HCT116 (cell line): ENCODE measurements at regions not wholly inside any gene's neighbourhood (a gene's known extent, or its start where the extent isn't known, plus 50 kb on each side); places are given as distances from the start of the nearest gene placed in this dataset.

ENCODE experiments used
- ATAC-seq: fragments of 200-7000 bp; cut with Tn5 transposase; 2 replicates; pipeline ENCODE4 v1.9.1; 2020; ENCODE audit warnings: mild to moderate bottlenecking, moderate library complexity
- BruUV-seq: library from RNA; stranded (reverse); fragments of 400-500 nt; replicated peaks from 2 replicates; lab custom pipeline; 2021; lab: Mats Ljungman, UMichigan
- CTCF ChIA-PET: fragments of 300-600 bp; sonication (Branson Sonifier 250); formaldehyde crosslinking; loops from one replicate; lab custom pipeline; 2021; ENCODE audit warnings: antibody characterized with exemption; lab: Charles Lee
- POLR2A ChIA-PET: fragments of 300-600, 350-600 bp; sonication (Branson Sonifier 250); formaldehyde crosslinking; loops from one replicate; lab custom pipeline; 2021; ENCODE audit warnings: antibody characterized with exemption; lab: Charles Lee
- RAD21 ChIA-PET, 2 experiments: fragments of 300-600 bp; sonication (Branson Sonifier 250); formaldehyde crosslinking; loops; one replicate each; lab custom pipeline; 2023; ENCODE audit warnings: low total read pairs in 2 of 2; ENCODE audit not compliant: uncharacterized antibody in 2 of 2, unreplicated experiment in 2 of 2, low non-redundant PET in 1 of 2; lab: Charles Lee
- DNase-seq: peaks from one replicate; pipeline ENCODE4 v3.0.0-alpha.2; 2010; ENCODE audit warnings: low read depth, low spot score
- H2AFZ ChIP-seq: fragments of 200-600 bp; shearing (Covaris generic), sonication (generic); 2 replicates; pipeline ENCODE4 v1.6.1; 2017; ENCODE audit warnings: low read depth, mixed run types, mixed read lengths, antibody characterized with exemption, low read length; ENCODE audit not compliant: poor library complexity, severe bottlenecking
- H3K27ac ChIP-seq: 2 replicates; pipeline ENCODE4 v1.5.1; 2012; ENCODE audit warnings: low read depth, low read length
- H3K27me3 ChIP-seq: fragments of 200-600 bp; sonication (generic); 2 replicates; pipeline ENCODE4 v1.6.1; 2016; ENCODE audit warnings: mixed run types, low read length, mixed read lengths; ENCODE audit not compliant: insufficient read depth
- H3K36me3 ChIP-seq, 2 experiments: fragments of 200-500 bp in 1 of 2; fragments of 200-600 bp in 1 of 2; sonication (Bioruptor generic) in 1 of 2; sonication (generic) in 1 of 2; 2 replicates each; pipeline versions ENCODE4 v1.5.1 to v1.6.1; 2014 to 2016; ENCODE audit warnings: low read length in 2 of 2, inconsistent platforms in 1 of 2, mixed read lengths in 1 of 2, mixed run types in 1 of 2; ENCODE audit not compliant: insufficient read depth in 2 of 2, control insufficient read depth in 1 of 2
- H3K4me1 ChIP-seq, 2 experiments: fragments of 200-600 bp in 1 of 2; sonication (generic) in 1 of 2; 2 replicates each; pipeline versions ENCODE4 v1.5.1 to v1.6.1; 2012 to 2017; ENCODE audit warnings: low read length in 2 of 2, inconsistent platforms in 1 of 2, mild to moderate bottlenecking in 1 of 2, mixed read lengths in 1 of 2, mixed run types in 1 of 2, moderate library complexity in 1 of 2; ENCODE audit not compliant: insufficient read depth in 2 of 2, control insufficient read depth in 1 of 2
- H3K4me2 ChIP-seq: fragments of 200-600 bp; sonication (generic); 2 replicates; pipeline ENCODE4 v1.6.1; 2017; ENCODE audit warnings: mixed run types, low read length, mixed read lengths
- H3K4me3 ChIP-seq, 2 experiments: fragments of 200-600 bp in 1 of 2; sonication (generic) in 1 of 2; replicated peaks in 1 of 2; 2 replicates each; pipeline ENCODE4 v1.5.1; 2011 to 2016; ENCODE audit warnings: low read length in 2 of 2, control low read depth in 1 of 2, low read depth in 1 of 2, mild to moderate bottlenecking in 1 of 2, mixed read lengths in 1 of 2, mixed run types in 1 of 2
- H3K79me2 ChIP-seq: fragments of 200-600 bp; sonication (generic); 2 replicates; pipeline ENCODE4 v1.6.1; 2017; ENCODE audit warnings: mild to moderate bottlenecking, mixed run types, low read length, moderate library complexity, mixed read lengths; ENCODE audit not compliant: insufficient read depth
- H3K9ac ChIP-seq: fragments of 200-600 bp; sonication (generic); 2 replicates; pipeline ENCODE4 v1.6.1; 2016; ENCODE audit warnings: low read length, mixed read lengths
- H3K9me2 ChIP-seq: fragments of 200-600 bp; sonication (generic), shearing (Covaris generic); 2 replicates; pipeline ENCODE4 v1.6.1; 2017; ENCODE audit warnings: mixed run types, mild to moderate bottlenecking, moderate library complexity; ENCODE audit not compliant: insufficient read depth
- H3K9me3 ChIP-seq, 2 experiments: fragments of 200-500 bp in 1 of 2; fragments of 200-600 bp in 1 of 2; sonication (Bioruptor generic) in 1 of 2; sonication (generic) in 1 of 2; 2 replicates each; pipeline ENCODE4 v1.6.1; 2014 to 2017; ENCODE audit warnings: low read length in 2 of 2, mixed read lengths in 2 of 2, inconsistent platforms in 1 of 2, low read depth in 1 of 2, mild to moderate bottlenecking in 1 of 2, mixed run types in 1 of 2, moderate library complexity in 1 of 2; ENCODE audit not compliant: control insufficient read depth in 1 of 2, insufficient read depth in 1 of 2
- H4K20me1 ChIP-seq: fragments of 200-600 bp; sonication (generic), shearing (Covaris generic); 2 replicates; pipeline ENCODE4 v1.6.1; 2017; ENCODE audit warnings: mixed run types, mild to moderate bottlenecking, moderate library complexity; ENCODE audit not compliant: insufficient read depth
- ATF3 ChIP-seq: IDR thresholded peaks from 2 replicates; pipeline ENCODE4 v1.6.1; 2012
- CBX3 ChIP-seq: IDR thresholded peaks from 2 replicates; pipeline ENCODE4 v1.6.1; 2012; ENCODE audit warnings: low read depth
- CTCF ChIP-seq, 3 experiments: fragments of 200-600 bp in 1 of 3; sonication (generic) in 1 of 3; IDR thresholded peaks in 2 of 3; conservative IDR thresholded peaks in 1 of 3; 2 replicates each; pipeline ENCODE4 v1.5.1; 2012 to 2017; ENCODE audit warnings: low read depth in 2 of 3, low read length in 2 of 3, antibody characterized with exemption in 1 of 3, borderline replicate concordance in 1 of 3, control low read depth in 1 of 3, mild to moderate bottlenecking in 1 of 3, mixed read lengths in 1 of 3, mixed run types in 1 of 3, moderate library complexity in 1 of 3; ENCODE audit not compliant: insufficient read depth in 1 of 3
- EZH2 ChIP-seq: fragments of 200-600 bp; sonication (generic); IDR thresholded peaks from 2 replicates; pipeline ENCODE4 v1.6.1; 2017; ENCODE audit warnings: antibody characterized with exemption, mixed run types
- MAX ChIP-seq: IDR thresholded peaks from 2 replicates; pipeline ENCODE4 v1.6.1; 2012
- POLR2A ChIP-seq: IDR thresholded peaks from 2 replicates; pipeline ENCODE4 v1.7.0; 2011; ENCODE audit warnings: borderline replicate concordance; ENCODE audit not compliant: insufficient read depth, insufficient read length; ENCODE audit errors: extremely low read depth
- RAD21 ChIP-seq: IDR thresholded peaks from 2 replicates; pipeline ENCODE4 v1.6.1; 2012; ENCODE audit warnings: low read depth, mild to moderate bottlenecking
- REST ChIP-seq: IDR thresholded peaks from 2 replicates; pipeline ENCODE4 v1.6.1; 2012; ENCODE audit warnings: low read depth
- TCF7L2 ChIP-seq: IDR thresholded peaks from 2 replicates; pipeline ENCODE4 v1.7.0; 2011; ENCODE audit warnings: borderline replicate concordance, inconsistent platforms; ENCODE audit not compliant: insufficient read depth, insufficient read length; ENCODE audit errors: extremely low read depth
- ZFX ChIP-seq: fragments of 450-650 bp; IDR thresholded peaks from 2 replicates; pipeline ENCODE4 v1.6.1; 2017
- intact Hi-C: fragments of 100-400 bp; cut with micrococcal nuclease; formaldehyde crosslinking; loops from 2 replicates; pipeline ENCODE4 v1.10.0; 2022

GRCh38 chr18:77944533-77944932 is 694.9 kb downstream of the GALR1 start:
- BruUV-seq, result no TSS peak
- H2AFZ ChIP-seq, result no peak overlapping the region
- no peak overlapping the region for H3K9ac ChIP-seq
- ChIA-PET CTCF (no interaction called here), POLR2A (no interaction called here), RAD21 (no interaction called here)
- peaks cover 13 to 15% of the 10 kb centered on the region in 2 experiments; a peak in 2 of 4 replicates for H3K9me3 ChIP-seq
- DNase-seq (no peak), ATAC-seq (no peak)
- H4K20me1 ChIP-seq, result no peaks in the 10 kb centered on the region
- H3K36me3 ChIP-seq, result no peaks in the 10 kb centered on the region
- no peaks in the 10 kb centered on the region for H3K9me2 ChIP-seq
- no peaks in the 10 kb centered on the region for H3K4me1 ChIP-seq
- no peak overlapping the region for H3K4me2 ChIP-seq
- no peak for TF ChIP-seq EZH2
- TF ChIP-seq RAD21, result no peak
- no peak for TF ChIP-seq REST
- TF ChIP-seq ATF3, result no peak
- no peak for TF ChIP-seq POLR2A
- no peak for TF ChIP-seq ZFX
- TF ChIP-seq MAX, result no peak
- no peak for TF ChIP-seq TCF7L2
- TF ChIP-seq CBX3, result no peak
- no peak for TF ChIP-seq CTCF (IDR thresholded peaks at IDR 0.05 in 2 of 3, conservative IDR thresholded peaks at IDR 0.05 in 1 of 3; ENCODE audit: borderline replicate concordance in 1 of 3, insufficient read depth in 1 of 3, low read depth in 2 of 3, low read length in 2 of 3)
- no peak overlapping the region for H3K4me3 ChIP-seq
- no peaks in the 10 kb centered on the region for H3K27me3 ChIP-seq
- intact Hi-C loops, result no loop called here
- no peak overlapping the region for H3K27ac ChIP-seq
- H3K79me2 ChIP-seq, result no peaks in the 10 kb centered on the region
